GM12878 (cell line): ENCODE measurements at regions not wholly inside any gene's neighbourhood (a gene's known extent, or its start where the extent isn't known, plus 50 kb on each side); places are given as distances from the start of the nearest gene placed in this dataset.

Experiments
- ATAC-seq: fragments of 200-7000 bp; cut with Tn5 transposase; 3 replicates; pipeline ENCODE4 v1.9.1; 2020; ENCODE audit warnings: mild to moderate bottlenecking, moderate library complexity
- BruUV-seq: library from RNA; stranded (reverse); fragments of 400-500 nt; replicated peaks from 2 replicates; lab custom pipeline; 2021; lab: Mats Ljungman, UMichigan
- CTCF ChIA-PET: fragments of 300-600 bp; sonication (Branson Sonifier 250); formaldehyde crosslinking; extraction: SDS; loops from one replicate; lab custom pipeline; 2021; ENCODE audit warnings: inconsistent platforms; lab: Yijun Ruan, JAX
- POLR2A ChIA-PET: fragments of 350-600 bp; formaldehyde crosslinking; extraction: SDS; loops from one replicate; lab custom pipeline; 2021; ENCODE audit warnings: inconsistent platforms; lab: Charles Lee
- RAD21 ChIA-PET: fragments of 300-600 bp; sonication (Branson Sonifier 250); formaldehyde crosslinking; loops from one replicate; lab custom pipeline; 2023; ENCODE audit warnings: antibody characterized with exemption; ENCODE audit not compliant: unreplicated experiment; lab: Charles Lee
- SMC1A ChIA-PET: fragments of 300-600 bp; sonication (Branson Sonifier 250); formaldehyde crosslinking; loops from one replicate; lab custom pipeline; 2023; ENCODE audit not compliant: unreplicated experiment, uncharacterized antibody; lab: Charles Lee
- DNase-seq: peaks from one replicate; pipeline ENCODE4 v3.0.0-alpha.2; 2011; ENCODE audit warnings: low read depth, low spot score
- FAIRE-seq: peaks from 3 replicates; lab custom pipeline; 2011; peaks lifted over from hg19 to GRCh38; lab: Jason Lieb, UNC
- H2AFZ ChIP-seq: 2 replicates; pipeline ENCODE4 v1.6.0; 2011; ENCODE audit warnings: low read depth, low read length, control low read depth; ENCODE audit not compliant: control insufficient read depth
- H3K27ac ChIP-seq: 2 replicates; pipeline ENCODE4 v1.5.1; 2011; ENCODE audit warnings: control low read depth; ENCODE audit not compliant: control insufficient read depth, insufficient read depth
- H3K27me3 ChIP-seq, 2 experiments: replicated peaks in 1 of 2; 2 replicates each; pipeline versions ENCODE4 v1.6.0 to v1.6.1; 2011; ENCODE audit warnings: low read length in 1 of 2; ENCODE audit not compliant: control insufficient read depth in 2 of 2, insufficient read depth in 2 of 2
- H3K36me3 ChIP-seq, 2 experiments: 2 replicates each; pipeline ENCODE4 v1.5.1; 2011; ENCODE audit warnings: low read length in 1 of 2; ENCODE audit not compliant: control insufficient read depth in 2 of 2, insufficient read depth in 2 of 2
- H3K4me1 ChIP-seq: 2 replicates; pipeline ENCODE4 v1.6.1; 2011; ENCODE audit warnings: mild to moderate bottlenecking, low read length, moderate library complexity, mixed read lengths; ENCODE audit not compliant: control insufficient read depth, insufficient read depth
- H3K4me2 ChIP-seq: 2 replicates; pipeline ENCODE4 v1.6.0; 2011; ENCODE audit warnings: control low read depth; ENCODE audit not compliant: control insufficient read depth, insufficient read depth
- H3K4me3 ChIP-seq: fragments of 200-600 bp; sonication (generic); 2 replicates; pipeline ENCODE4 v1.5.1; 2016
- H3K79me2 ChIP-seq: 2 replicates; pipeline ENCODE4 v1.6.0; 2011; ENCODE audit warnings: low read length; ENCODE audit not compliant: control insufficient read depth, insufficient read depth
- H3K9ac ChIP-seq: 2 replicates; pipeline ENCODE4 v1.8.0; 2011; ENCODE audit warnings: low read length, control low read depth, mixed read lengths; ENCODE audit not compliant: control insufficient read depth, insufficient read depth
- H3K9me3 ChIP-seq: replicated peaks from 3 replicates; pipeline ENCODE4 v1.5.1; 2011; ENCODE audit warnings: mild to moderate bottlenecking, low read length; ENCODE audit not compliant: control insufficient read depth, insufficient read depth
- H4K20me1 ChIP-seq: 2 replicates; pipeline ENCODE4 v1.6.0; 2011; ENCODE audit not compliant: control insufficient read depth, insufficient read depth
- CHD4 ChIP-seq: fragments of 200-600 bp; sonication (generic); IDR thresholded peaks from 2 replicates; pipeline ENCODE4 v1.6.1; 2016; ENCODE audit warnings: mild to moderate bottlenecking
- EED ChIP-seq: sonication (generic); IDR thresholded peaks from 2 replicates; pipeline ENCODE4 v1.6.1; 2016; ENCODE audit warnings: antibody characterized with exemption, low read depth
- GABPA ChIP-seq: IDR thresholded peaks from 2 replicates; pipeline ENCODE4 v1.6.1; 2014; ENCODE audit warnings: antibody characterized with exemption, low read depth, mild to moderate bottlenecking, inconsistent platforms
- HCFC1 ChIP-seq: fragments of 150-350 bp; IDR thresholded peaks from 2 replicates; pipeline ENCODE4 v1.6.1; 2014; ENCODE audit warnings: low read length
- IKZF2 ChIP-seq, 2 experiments: fragments of 450-650 bp; IDR thresholded peaks; 2 replicates each; pipeline ENCODE4 v1.6.1; 2017; ENCODE audit warnings: mild to moderate bottlenecking in 2 of 2, moderate library complexity in 2 of 2
- IRF3 ChIP-seq: fragments of 450-650 bp; IDR thresholded peaks from 2 replicates; pipeline ENCODE4 v1.6.1; 2014; ENCODE audit warnings: mild to moderate bottlenecking
- KLF5 ChIP-seq: fragments of 450-650 bp; IDR thresholded peaks from 2 replicates; pipeline ENCODE4 v1.6.1; 2014; ENCODE audit warnings: mild to moderate bottlenecking; ENCODE audit not compliant: partially characterized antibody
- MXI1 ChIP-seq: fragments of 150-350 bp; IDR thresholded peaks from 2 replicates; pipeline ENCODE4 v1.6.1; 2011; ENCODE audit warnings: low read depth, mild to moderate bottlenecking, inconsistent platforms, low read length, improper control_type of control experiment
- PAX5 ChIP-seq: IDR thresholded peaks from 2 replicates; pipeline ENCODE4 v1.6.1; 2011; ENCODE audit warnings: low read depth, low read length, borderline replicate concordance
- POLR2A ChIP-seq: IDR thresholded peaks from 2 replicates; pipeline ENCODE4 v1.6.1; 2011; ENCODE audit warnings: low read depth, mild to moderate bottlenecking, low read length
- RAD51 ChIP-seq: fragments of 450-650 bp; IDR thresholded peaks from 2 replicates; pipeline ENCODE4 v1.6.1; 2016; ENCODE audit warnings: moderate library complexity, mild to moderate bottlenecking, inconsistent platforms
- SRF ChIP-seq, 2 experiments: IDR thresholded peaks; 2 replicates each; pipeline ENCODE4 v1.6.1; 2011; ENCODE audit warnings: low read depth in 2 of 2, low read length in 2 of 2, mild to moderate bottlenecking in 1 of 2, moderate library complexity in 1 of 2
- STAT3 ChIP-seq: IDR thresholded peaks from 2 replicates; pipeline ENCODE4 v1.6.1; 2011; ENCODE audit warnings: low read depth, low read length, improper control_type of control experiment
- TBL1XR1 ChIP-seq: IDR thresholded peaks from 2 replicates; pipeline ENCODE4 v1.6.1; 2012; ENCODE audit warnings: low read depth, low read length, improper control_type of control experiment
- TCF3 ChIP-seq: IDR thresholded peaks from 2 replicates; pipeline ENCODE4 v1.6.1; 2012; ENCODE audit warnings: low read depth, mild to moderate bottlenecking, low read length, borderline replicate concordance; ENCODE audit not compliant: insufficient read depth
- TCF7 ChIP-seq: IDR thresholded peaks from 2 replicates; pipeline ENCODE4 v1.6.1; 2014; ENCODE audit warnings: antibody characterized with exemption, borderline replicate concordance
- YY1 ChIP-seq: IDR thresholded peaks from 2 replicates; pipeline ENCODE4 v1.6.1; 2011; ENCODE audit warnings: low read depth, mild to moderate bottlenecking, low read length
- in situ Hi-C: fragments of 300-500 bp; cut with MboI; formaldehyde crosslinking; loops from 9 replicates; pipeline ENCODE4 v1.14.3; 2018; ENCODE audit warnings: mixed read lengths
- intact Hi-C: fragments of 100-400 bp; cut with micrococcal nuclease; formaldehyde crosslinking; loops from one replicate; pipeline ENCODE4 v1.14.2; 2022; ENCODE audit not compliant: unreplicated experiment

- Histone ChIP-seq H3K4me2 (no peak overlapping the region), H3K9me3 (no peaks in the 10 kb centered on the region), H2AFZ (no peak overlapping the region), H3K9ac (no peak overlapping the region), H4K20me1 (no peaks in the 10 kb centered on the region), H3K4me3 (no peak overlapping the region), H3K27ac (no peak overlapping the region), H3K4me1 (no peaks in the 10 kb centered on the region), H3K79me2 (no peaks in the 10 kb centered on the region), H3K36me3 (no peaks in the 10 kb centered on the region), H3K27me3 (no peaks in the 10 kb centered on the region)
- DNase-seq, result no peak
- no TSS peak for BruUV-seq
- ATAC-seq, result no peak
- in situ Hi-C loops, result no loop called here
- no peak for TF ChIP-seq TCF7
- TF ChIP-seq IKZF2 (IDR thresholded peaks at IDR 0.05), result no peak
- no peak for TF ChIP-seq TBL1XR1
- no peak for TF ChIP-seq SRF (IDR thresholded peaks at IDR 0.05; ENCODE audit: low read depth in 2 of 2, low read length in 2 of 2)
- TF ChIP-seq MXI1, result no peak
- no peak for TF ChIP-seq PAX5
- no peak for TF ChIP-seq KLF5
- no peak for TF ChIP-seq HCFC1
- no peak for TF ChIP-seq YY1
- no peak for TF ChIP-seq POLR2A
- no peak for TF ChIP-seq TCF3
- TF ChIP-seq CHD4, result no peak
- no peak for TF ChIP-seq STAT3
- no peak for TF ChIP-seq IRF3
- no peak for TF ChIP-seq EED
- no peak for TF ChIP-seq GABPA
- TF ChIP-seq RAD51, result no peak
- CTCF ChIA-PET, result no interaction called here
- POLR2A ChIA-PET, result interaction anchor here (0.5 kb wide), 1 partner anchor 857 kb away, joined by 4 read pairs; no protein-coding TSS in a partner anchor
- SMC1A ChIA-PET, result interaction anchor here (0.6 kb wide), 1 partner anchor 13 kb away, joined by 3 read pairs; no protein-coding TSS in a partner anchor
- intact Hi-C loops, result no loop called here
- RAD21 ChIA-PET, result no interaction called here
- FAIRE-seq, result no peak
Measured at GRCh38 chr13:76449716-76450115, 436.5 kb downstream of the KCTD12 start.
